ENCODE measurements at regions not wholly inside any gene's neighbourhood (a gene's known extent, or its start where the extent isn't known, plus 50 kb on each side); places are given as distances from the start of the nearest gene placed in this dataset.
"Not testable (repeated sequence)": the region's sequence is repeated elsewhere in the genome, so short reads cannot be mapped to it uniquely, and the experiment has no call there.

- DNase-seq: no peak
Observed at GRCh38 chr3:36656873-36657272, 107.5 kb downstream of the DCLK3 start.

- DNase-seq: peak; percentile 18
Observed at GRCh38 chr3:36653095-36653494, 111.3 kb downstream of the DCLK3 start.

- DNase-seq: no peak
Observed at GRCh38 chr3:36652104-36652503, 112.2 kb downstream of the DCLK3 start.

GRCh38 chr3:36650271-36650671, 114.1 kb downstream of the DCLK3 start:
- DNase-seq: peak; percentile 71

- DNase-seq: no peak
Observed at GRCh38 chr3:36649125-36649524, 115.2 kb downstream of the DCLK3 start.

- DNase-seq: peak; percentile 81
Observed at GRCh38 chr3:36648241-36649034, 115.9 kb downstream of the DCLK3 start.

- DNase-seq: no peak
Observed at GRCh38 chr3:36647423-36647853, 116.9 kb downstream of the DCLK3 start.

- DNase-seq: no peak
Observed at GRCh38 chr3:36643192-36643591, 121.2 kb downstream of the DCLK3 start.

- peak; percentile 14 for DNase-seq
Observed at GRCh38 chr3:36635731-36636130, 128.6 kb downstream of the DCLK3 start.

- DNase-seq: not testable (repeated sequence)
Observed at GRCh38 chr3:36633897-36634296, 130.5 kb downstream of the DCLK3 start.

- DNase-seq: no peak
Observed at GRCh38 chr3:36633060-36633459, 131.3 kb downstream of the DCLK3 start.

- no peak for DNase-seq
Observed at GRCh38 chr3:36631549-36631948, 132.8 kb downstream of the DCLK3 start.

GRCh38 chr3:36615861-36616260, 148.5 kb downstream of the DCLK3 start:
- DNase-seq: no peak

- DNase-seq: peak; percentile 87
Observed at GRCh38 chr3:36606871-36607765, 157.2 kb downstream of the DCLK3 start.

- no peak for DNase-seq
Observed at GRCh38 chr3:36603423-36603822, 160.9 kb downstream of the DCLK3 start.

- DNase-seq: no peak
Observed at GRCh38 chr3:36600404-36600803, 163.9 kb downstream of the DCLK3 start.
